Memory B cell (primary cell): ENCODE measurements at regions not wholly inside any gene's neighbourhood (a gene's known extent, or its start where the extent isn't known, plus 50 kb on each side); places are given as distances from the start of the nearest gene placed in this dataset.
"Not testable (repeated sequence)": the region's sequence is repeated elsewhere in the genome, so short reads cannot be mapped to it uniquely, and the experiment has no call there.

Experiments
- ATAC-seq: fragments of 150-1000 bp; cut with Tn5 transposase; 2 replicates; pipeline ENCODE4 v1.10.0; 2021; ENCODE audit warnings: low read depth, mild to moderate bottlenecking, moderate library complexity
- DNase-seq, 2 donors: peaks; one replicate each; pipeline ENCODE4 v3.0.0; 2022; ENCODE audit warnings: low spot score in 2 of 2
- H3K27ac Mint-ChIP-seq: one replicate; pipeline ENCODE4 v1.8.0; 2022; ENCODE audit warnings: mild to moderate bottlenecking, moderate library complexity, mixed read lengths
- H3K27me3 Mint-ChIP-seq: one replicate; pipeline ENCODE4 v1.8.0; 2022; ENCODE audit warnings: mixed read lengths
- H3K36me3 Mint-ChIP-seq: one replicate; pipeline ENCODE4 v1.8.0; 2022; ENCODE audit warnings: mild to moderate bottlenecking, mixed read lengths
- H3K4me1 Mint-ChIP-seq: one replicate; pipeline ENCODE4 v1.8.0; 2022; ENCODE audit warnings: mixed read lengths
- H3K4me3 Mint-ChIP-seq: one replicate; pipeline ENCODE4 v1.8.0; 2022; ENCODE audit warnings: mild to moderate bottlenecking, moderate library complexity, mixed read lengths
- H3K9me3 Mint-ChIP-seq: one replicate; pipeline ENCODE4 v1.8.0; 2022; ENCODE audit warnings: mixed read lengths

DNA sequence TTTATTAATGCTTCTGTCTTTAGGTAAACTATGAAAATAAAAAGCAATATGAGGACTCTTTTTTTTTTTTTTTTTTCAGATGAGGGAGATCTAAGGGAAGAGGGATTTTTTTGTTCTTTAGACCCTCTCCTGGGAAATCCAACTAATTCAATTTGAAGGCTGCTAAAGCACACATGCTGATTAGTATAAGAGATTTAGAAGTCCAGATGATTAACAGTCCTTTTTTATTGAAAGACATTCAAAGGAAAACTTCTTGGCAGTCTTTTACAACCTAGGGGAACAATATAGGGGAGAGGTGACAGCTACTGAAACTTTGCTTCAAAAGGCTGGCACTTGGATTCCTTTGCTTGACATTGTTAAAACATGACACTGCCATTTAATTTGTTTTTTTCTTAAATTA, 602.5 kb downstream of the RAPGEF2 start:
- Mint-ChIP-seq H3K36me3 (no peaks in the 10 kb centered on the region), H3K4me3 (no peak overlapping the region), H3K27ac (no peak overlapping the region), H3K27me3 (no peaks in the 10 kb centered on the region), H3K4me1 (no peaks in the 10 kb centered on the region), H3K9me3 (peaks cover 9% of the 10 kb centered on the region)
- ATAC-seq (no peak), DNase-seq (no peak)

DNA sequence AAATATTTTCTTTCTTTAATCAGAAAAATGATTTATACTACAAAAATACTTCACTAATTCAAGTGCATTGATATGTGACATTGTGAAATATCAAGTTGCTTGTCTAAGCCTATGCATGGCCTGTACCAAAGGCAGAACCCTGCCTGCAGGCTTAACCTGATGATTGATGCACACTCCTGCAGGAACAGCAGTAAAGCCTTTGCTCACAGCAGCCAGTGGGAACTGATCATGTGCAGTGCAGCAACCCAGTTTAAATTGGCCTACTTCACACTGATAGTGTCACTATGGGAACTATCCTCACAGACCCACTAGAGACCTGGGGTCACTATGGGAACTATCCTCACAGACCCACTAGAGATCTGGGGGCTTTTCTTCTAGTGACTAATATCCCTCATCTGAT, 603.8 kb downstream of the RAPGEF2 start:
- Mint-ChIP-seq H3K27ac (no peak overlapping the region), H3K9me3 (peaks cover 4% of the 10 kb centered on the region), H3K4me3 (no peak overlapping the region), H3K4me1 (no peaks in the 10 kb centered on the region), H3K27me3 (no peaks in the 10 kb centered on the region), H3K36me3 (no peaks in the 10 kb centered on the region)
- ATAC-seq (no peak), DNase-seq (no peak)

DNA sequence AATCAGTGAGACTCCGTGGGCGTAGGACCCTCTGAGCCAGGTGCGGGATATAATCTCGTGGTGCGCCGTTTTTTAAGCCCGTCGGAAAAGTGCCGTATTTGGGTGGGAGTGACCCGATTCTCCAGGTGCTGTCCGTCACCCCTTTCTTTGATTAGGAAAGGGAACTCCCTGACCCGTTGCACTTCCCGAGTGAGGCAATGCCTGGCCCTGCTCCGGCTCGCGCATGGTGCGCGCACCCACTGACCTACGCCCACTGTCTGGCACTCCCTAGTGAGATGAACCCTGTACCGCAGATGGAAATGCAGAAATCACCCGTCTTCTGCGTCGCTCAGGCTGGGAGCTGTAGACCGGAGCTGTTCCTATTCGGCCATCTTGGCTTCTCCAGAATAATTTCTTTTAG, 612.3 kb downstream of the RAPGEF2 start:
- H3K36me3 Mint-ChIP-seq, H3K27ac Mint-ChIP-seq, H3K4me1 Mint-ChIP-seq, H3K4me3 Mint-ChIP-seq, H3K9me3 Mint-ChIP-seq, DNase-seq, ATAC-seq, H3K27me3 Mint-ChIP-seq: not testable (repeated sequence)

DNA sequence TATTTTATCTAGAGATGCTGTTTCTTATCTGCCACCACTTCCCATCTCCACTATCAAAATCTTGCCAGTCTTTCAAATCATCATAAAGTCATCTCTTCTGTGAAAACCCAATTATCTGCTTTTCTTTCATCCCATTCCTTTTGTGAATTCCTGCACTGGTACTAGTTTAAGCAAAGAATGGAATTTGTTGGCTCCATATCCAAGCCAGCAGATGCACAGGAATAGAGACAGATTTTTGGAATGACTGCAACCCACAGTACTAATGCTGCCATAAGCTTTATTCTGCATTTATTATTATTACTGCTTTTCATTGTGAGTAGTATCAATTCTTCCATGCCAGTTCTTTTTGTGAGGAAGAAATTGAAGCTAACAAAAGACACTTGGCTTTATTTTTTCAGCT, 616.7 kb downstream of the RAPGEF2 start:
- Mint-ChIP-seq H3K4me3 (no peak overlapping the region), H3K27me3 (no peaks in the 10 kb centered on the region), H3K9me3 (peaks cover 8% of the 10 kb centered on the region), H3K36me3 (no peaks in the 10 kb centered on the region), H3K4me1 (no peaks in the 10 kb centered on the region), H3K27ac (no peak overlapping the region)
- no peak for DNase-seq
- ATAC-seq: no peak

DNA sequence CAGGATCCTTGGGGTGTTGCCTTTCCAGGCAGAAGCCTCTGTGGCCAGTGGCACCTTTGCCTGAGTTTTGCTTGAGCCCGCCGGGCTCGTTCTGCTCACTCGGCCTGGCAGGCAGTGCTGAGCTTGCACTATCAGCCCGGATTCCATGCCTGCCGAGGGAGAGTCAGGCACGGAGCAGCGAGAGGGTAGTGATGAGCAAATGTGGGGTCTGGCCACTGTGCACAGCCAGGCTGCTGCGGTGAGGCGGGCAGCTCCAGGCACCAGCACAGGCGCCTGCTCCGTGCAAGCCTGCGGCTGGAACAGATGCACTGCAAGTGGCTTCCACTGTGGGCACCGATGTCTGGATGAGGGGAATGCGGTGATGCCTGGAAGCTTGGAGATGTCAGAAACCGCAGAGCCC, 619.2 kb downstream of the RAPGEF2 start:
- Mint-ChIP-seq H3K27ac (no peak overlapping the region), H3K27me3 (no peaks in the 10 kb centered on the region), H3K4me3 (no peak overlapping the region), H3K4me1 (no peaks in the 10 kb centered on the region), H3K36me3 (no peaks in the 10 kb centered on the region), H3K9me3 (peaks cover 9% of the 10 kb centered on the region)
- DNase-seq: no peak
- ATAC-seq: no peak

DNA sequence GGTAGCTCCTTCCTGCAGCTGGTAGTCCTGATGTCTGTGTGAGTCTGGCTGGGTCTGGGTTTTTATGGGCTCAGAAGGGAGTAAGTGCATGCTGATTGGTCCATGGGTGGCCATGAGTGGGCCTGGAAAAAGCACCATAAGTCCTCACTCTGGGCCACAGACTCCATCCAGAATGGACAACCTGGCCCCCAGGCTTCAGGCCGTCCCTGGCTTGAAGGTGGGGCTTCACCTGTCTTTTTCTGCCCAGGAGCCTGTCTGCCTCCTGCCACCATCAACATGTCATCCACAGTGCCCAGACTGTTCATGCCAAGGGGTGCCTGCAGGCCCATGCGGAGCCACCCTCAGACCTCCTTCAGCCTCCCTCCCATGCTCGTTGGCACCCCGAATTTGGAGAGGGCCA, 620.0 kb downstream of the RAPGEF2 start:
- no peak overlapping the region for H3K4me3 Mint-ChIP-seq
- DNase-seq (no peak), ATAC-seq (no peak)
- H3K4me1 Mint-ChIP-seq: no peaks in the 10 kb centered on the region
- no peaks in the 10 kb centered on the region for H3K36me3 Mint-ChIP-seq
- peaks cover 9% of the 10 kb centered on the region for H3K9me3 Mint-ChIP-seq
- no peaks in the 10 kb centered on the region for H3K27me3 Mint-ChIP-seq
- H3K27ac Mint-ChIP-seq: no peak overlapping the region

DNA sequence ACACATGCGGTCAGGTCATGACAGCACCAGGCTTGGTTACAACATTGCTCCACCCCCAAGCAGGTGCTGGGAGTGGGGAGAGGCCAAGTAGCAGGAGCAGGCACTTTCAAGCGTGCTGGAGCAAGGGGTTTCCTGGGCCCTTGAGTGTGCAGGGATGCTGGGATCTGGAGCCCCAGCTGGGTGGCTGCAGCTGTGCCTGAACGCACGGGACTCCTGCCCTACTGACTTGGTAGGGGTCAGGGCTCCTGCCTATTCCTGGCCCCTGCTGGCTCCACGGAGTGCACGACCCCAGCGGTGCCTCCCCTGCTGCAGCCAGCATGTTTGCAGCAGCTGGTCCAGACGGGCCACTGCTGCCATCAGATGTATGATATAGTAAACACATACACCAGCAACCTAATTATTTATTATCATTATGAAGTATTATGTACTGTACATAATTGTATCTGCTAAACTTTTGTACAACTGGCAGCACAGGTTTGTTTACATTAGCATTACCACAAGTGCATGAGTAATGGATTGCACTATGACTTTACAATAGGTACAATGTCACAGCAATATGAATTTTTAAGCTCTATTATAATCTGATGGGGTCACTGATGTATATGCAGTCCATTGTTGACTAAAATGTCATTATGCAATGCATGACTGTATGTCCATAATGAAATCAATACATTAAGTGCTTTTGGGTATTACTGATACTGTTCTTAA, 620.6 kb downstream of the RAPGEF2 start:
- Mint-ChIP-seq H3K4me3 (no peak overlapping the region), H3K4me1 (no peaks in the 10 kb centered on the region), H3K9me3 (peaks cover 9% of the 10 kb centered on the region), H3K36me3 (no peaks in the 10 kb centered on the region), H3K27ac (no peak overlapping the region), H3K27me3 (no peaks in the 10 kb centered on the region)
- no peak for DNase-seq
- ATAC-seq: no peak

DNA sequence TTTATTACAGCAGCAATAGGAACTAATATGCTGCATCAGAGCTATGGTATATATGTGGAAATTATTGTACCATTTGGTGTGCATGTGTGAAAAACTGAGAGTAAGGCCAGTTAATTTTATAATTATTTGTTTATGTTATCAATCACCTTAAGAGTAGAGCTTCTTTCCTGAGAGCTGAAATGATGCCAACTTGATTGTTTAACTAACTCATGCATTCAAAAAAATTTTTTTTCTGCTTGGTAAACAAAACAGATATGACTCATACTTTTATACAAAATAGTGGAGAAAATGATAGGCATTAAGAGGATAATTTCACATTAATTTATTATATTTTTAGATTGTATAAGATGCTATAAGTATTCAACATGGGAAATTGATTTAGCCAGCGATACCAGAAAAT, 622.7 kb downstream of the RAPGEF2 start:
- H3K9me3 Mint-ChIP-seq: peaks cover 8% of the 10 kb centered on the region

DNA sequence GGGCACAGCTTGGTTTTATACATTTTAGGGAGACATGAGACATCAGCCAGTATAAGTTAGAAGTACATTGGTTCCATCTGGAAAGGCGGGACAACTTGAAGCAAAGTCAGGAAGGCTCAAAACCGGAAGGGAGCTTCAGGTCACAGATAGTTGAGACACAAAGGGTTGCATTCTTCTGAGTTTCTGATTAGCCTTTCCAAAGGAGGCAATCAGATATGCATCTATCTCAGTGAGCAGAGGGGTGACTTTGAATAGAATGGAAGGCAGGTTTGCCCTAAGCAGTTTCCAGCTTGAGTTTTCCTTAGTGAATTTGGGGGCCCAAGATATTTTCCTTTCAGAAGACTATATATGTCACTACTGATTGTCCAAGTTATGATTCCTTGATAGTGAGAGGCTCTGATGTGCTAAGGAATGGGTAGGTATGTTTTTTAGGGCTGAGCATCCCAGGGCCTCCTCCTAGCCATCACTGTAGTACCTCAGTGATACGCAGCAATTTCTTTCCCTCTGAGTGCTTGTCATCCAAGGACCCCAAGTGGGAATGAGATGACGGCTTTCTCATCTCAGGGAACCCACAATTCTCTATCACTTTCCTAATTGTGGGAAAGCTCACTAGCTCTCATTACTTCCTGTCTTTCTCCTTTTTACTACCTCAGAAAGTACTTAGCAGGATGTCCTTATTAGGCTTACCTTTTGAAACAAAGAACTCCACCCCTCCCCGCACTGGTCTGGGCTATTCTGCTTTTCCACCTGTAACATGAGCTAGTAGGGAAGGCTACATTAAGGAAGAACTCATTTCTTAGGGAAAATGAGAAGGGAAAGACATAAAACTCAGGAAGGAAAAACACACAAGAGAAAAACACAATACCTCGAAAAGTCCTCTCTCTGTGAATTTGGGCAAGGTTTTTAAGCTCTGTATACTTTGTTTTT, 632.7 kb downstream of the RAPGEF2 start:
- H3K4me3 Mint-ChIP-seq: no peak overlapping the region
- no peaks in the 10 kb centered on the region for H3K36me3 Mint-ChIP-seq
- no peak overlapping the region for H3K27ac Mint-ChIP-seq
- no peaks in the 10 kb centered on the region for H3K27me3 Mint-ChIP-seq
- ATAC-seq: no peak
- DNase-seq: no peak
- H3K9me3 Mint-ChIP-seq: no peaks in the 10 kb centered on the region
- H3K4me1 Mint-ChIP-seq: no peaks in the 10 kb centered on the region

More for the DNA sequence above, 622.7 kb downstream of the RAPGEF2 start:
- DNase-seq (no peak), ATAC-seq (no peak)
- H3K27ac Mint-ChIP-seq: no peak overlapping the region
- H3K27me3 Mint-ChIP-seq: no peaks in the 10 kb centered on the region
- H3K4me1 Mint-ChIP-seq: no peaks in the 10 kb centered on the region
- H3K4me3 Mint-ChIP-seq: no peak overlapping the region
- no peaks in the 10 kb centered on the region for H3K36me3 Mint-ChIP-seq

DNA sequence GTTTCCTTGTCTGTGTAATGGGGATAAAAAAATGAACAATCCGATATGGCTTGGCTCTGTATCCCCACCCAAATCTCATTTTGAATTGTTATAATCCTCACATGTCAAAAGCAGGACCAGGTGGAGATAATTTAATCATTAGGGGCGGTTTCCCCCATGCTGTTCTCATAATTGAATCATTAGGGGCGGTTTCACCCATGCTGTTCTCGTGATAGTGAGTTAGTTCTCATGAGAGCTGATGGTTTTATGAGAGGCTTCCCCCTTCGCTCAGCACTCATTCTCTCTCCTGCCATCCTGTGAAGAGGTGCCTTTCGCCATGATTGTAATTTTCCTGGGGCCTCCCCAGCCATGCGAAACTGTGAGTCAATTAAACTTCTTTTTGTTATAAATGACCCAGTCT, 633.5 kb downstream of the RAPGEF2 start:
- Mint-ChIP-seq H3K27me3 (no peaks in the 10 kb centered on the region), H3K4me1 (no peaks in the 10 kb centered on the region), H3K36me3 (no peaks in the 10 kb centered on the region), H3K9me3 (peaks cover 2% of the 10 kb centered on the region), H3K27ac (no peak overlapping the region), H3K4me3 (no peak overlapping the region)
- ATAC-seq (no peak), DNase-seq (no peak)

DNA sequence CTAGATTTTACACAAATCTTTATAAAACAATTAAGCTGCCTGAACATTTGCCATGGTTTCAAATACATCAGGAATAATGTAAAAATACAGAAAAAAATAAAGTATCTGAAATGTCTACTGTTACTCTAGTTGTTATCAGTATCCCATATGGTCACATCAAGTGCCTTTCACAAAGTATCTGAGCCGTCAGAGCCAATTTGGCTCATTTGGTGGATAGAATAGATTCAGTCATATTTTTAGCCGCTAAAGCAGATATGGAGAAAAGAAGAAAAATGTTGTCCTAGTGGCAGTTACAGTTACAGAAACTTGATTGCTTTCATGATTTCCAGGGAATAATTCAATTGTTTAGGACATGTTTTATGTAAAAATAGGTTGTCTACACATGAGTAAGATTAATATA, 641.1 kb downstream of the RAPGEF2 start:
- H3K36me3 Mint-ChIP-seq: no peaks in the 10 kb centered on the region
- DNase-seq: no peak
- no peak overlapping the region for H3K27ac Mint-ChIP-seq

DNA sequence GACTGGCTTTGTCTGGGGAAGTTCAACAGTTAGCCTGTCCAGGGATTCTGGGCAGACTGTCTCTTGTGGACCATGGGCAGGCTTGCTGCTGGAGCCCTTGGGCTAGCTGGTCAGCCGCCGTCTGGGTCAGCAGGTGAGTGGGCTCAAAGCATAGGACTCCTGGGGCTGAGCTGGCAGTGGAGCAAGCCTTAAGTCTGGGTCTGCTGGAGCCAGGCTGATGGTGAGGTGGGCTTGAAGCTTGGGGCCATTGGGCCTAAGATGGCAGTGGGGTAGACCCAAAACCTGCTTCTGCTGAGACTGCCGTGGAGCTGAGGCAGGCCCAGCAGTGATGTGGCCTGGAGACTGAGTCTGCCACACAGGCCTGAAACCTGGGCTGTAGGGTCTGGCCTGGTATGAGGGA, 645.1 kb downstream of the RAPGEF2 start:
- ATAC-seq: no peak
- DNase-seq: no peak
- peaks cover 3% of the 10 kb centered on the region for H3K9me3 Mint-ChIP-seq
- H3K27ac Mint-ChIP-seq: no peak overlapping the region
- no peak overlapping the region for H3K4me3 Mint-ChIP-seq
- peaks cover 2% of the 10 kb centered on the region for H3K4me1 Mint-ChIP-seq
- no peaks in the 10 kb centered on the region for H3K36me3 Mint-ChIP-seq
- no peaks in the 10 kb centered on the region for H3K27me3 Mint-ChIP-seq

More for the DNA sequence above, 641.1 kb downstream of the RAPGEF2 start:
- Mint-ChIP-seq H3K9me3 (peaks cover 7% of the 10 kb centered on the region), H3K4me1 (no peaks in the 10 kb centered on the region), H3K27me3 (no peaks in the 10 kb centered on the region), H3K4me3 (no peak overlapping the region)
- ATAC-seq: no peak

DNA sequence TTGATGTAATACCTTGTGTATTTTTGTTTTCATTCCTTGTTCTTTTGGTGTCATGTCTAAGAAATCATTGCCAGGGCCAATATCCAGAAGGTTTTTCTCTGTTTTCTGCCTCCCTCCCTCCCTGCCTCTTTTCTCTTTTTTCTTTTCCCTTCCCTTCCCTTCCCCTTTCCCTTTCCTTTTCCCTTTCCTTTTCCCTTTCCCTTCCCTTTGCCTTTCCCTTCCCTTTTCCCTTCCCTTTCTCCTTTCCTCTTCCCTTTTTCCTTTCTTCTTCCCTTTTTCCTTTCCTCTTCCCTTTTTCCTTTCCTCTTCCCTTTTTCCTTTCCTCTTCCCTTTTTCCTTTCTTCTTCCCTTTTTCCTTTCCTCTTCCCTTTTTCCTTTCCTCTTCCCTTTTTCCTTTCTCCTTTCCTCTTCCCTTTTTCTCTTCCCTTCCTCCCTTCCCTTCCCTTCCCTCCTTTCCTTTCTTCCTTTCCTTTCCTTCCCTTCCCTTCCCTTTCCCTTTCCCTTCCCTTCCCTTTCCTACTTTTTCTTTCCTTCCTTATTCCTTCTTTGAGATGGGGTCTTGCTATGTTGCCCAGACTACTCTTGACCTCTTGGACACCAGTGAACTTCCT, 646.1 kb downstream of the RAPGEF2 start:
- Mint-ChIP-seq H3K27ac (no peak overlapping the region), H3K27me3 (no peaks in the 10 kb centered on the region), H3K4me3 (no peak overlapping the region), H3K4me1 (peaks cover 2% of the 10 kb centered on the region), H3K36me3 (no peaks in the 10 kb centered on the region), H3K9me3 (peaks cover 3% of the 10 kb centered on the region)
- no peak for ATAC-seq
- no peak for DNase-seq

DNA sequence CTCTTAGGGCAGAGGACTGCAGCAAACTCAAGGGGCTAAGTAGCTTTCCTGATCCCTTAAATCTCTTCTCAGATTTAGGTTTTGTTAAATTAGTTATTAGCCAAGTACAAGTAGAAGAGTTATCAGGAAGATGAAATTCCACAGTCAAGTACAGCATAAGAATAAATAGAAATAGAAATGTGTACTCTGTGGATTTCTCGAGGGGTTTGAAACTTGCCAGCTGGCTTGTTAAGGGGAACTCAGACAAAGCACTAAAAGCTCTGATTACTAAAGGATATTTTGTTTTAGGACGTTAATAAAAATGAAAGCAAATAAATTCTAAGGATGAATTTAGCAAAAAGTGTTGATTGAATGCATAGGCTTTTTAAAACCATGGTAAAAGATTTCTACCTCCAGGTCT, 654.6 kb downstream of the RAPGEF2 start:
- H3K9me3 Mint-ChIP-seq: no peaks in the 10 kb centered on the region
- no peaks in the 10 kb centered on the region for H3K4me1 Mint-ChIP-seq
- H3K36me3 Mint-ChIP-seq: no peaks in the 10 kb centered on the region
- DNase-seq: no peak
- H3K27ac Mint-ChIP-seq: no peak overlapping the region
- H3K27me3 Mint-ChIP-seq: no peaks in the 10 kb centered on the region
- no peak for ATAC-seq
- H3K4me3 Mint-ChIP-seq: no peak overlapping the region
